NCI-H748 (cell line): ENCODE measurements at regions not wholly inside any gene's neighbourhood (a gene's known extent, or its start where the extent isn't known, plus 50 kb on each side); places are given as distances from the start of the nearest gene placed in this dataset.

Source experiments
- DNase-seq: peaks from one replicate; lab custom pipeline; 2025; ENCODE audit not compliant: unreplicated experiment; lab: John Stamatoyannopoulos, UW

DNA sequence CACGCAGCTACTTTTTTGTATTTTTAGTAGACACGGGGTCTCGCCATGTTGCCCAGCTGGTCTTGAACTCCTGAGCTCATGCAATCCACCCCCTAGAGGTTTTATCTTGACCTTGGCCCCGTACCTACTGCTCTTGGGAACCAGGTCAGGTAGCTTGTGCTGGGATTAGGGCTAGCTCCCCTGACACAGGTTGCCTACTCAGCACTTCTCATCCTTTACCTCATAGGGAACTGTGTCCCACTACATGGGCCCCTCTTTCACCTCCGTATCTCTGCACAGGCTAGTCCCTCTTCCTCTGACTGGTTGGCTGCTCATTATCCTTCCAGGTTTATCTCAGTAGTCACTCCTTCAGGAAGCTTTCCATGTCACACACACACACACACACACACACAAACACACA is 58.0 kb upstream of the ITPRID1 start:
- DNase-seq, result no peak

DNA sequence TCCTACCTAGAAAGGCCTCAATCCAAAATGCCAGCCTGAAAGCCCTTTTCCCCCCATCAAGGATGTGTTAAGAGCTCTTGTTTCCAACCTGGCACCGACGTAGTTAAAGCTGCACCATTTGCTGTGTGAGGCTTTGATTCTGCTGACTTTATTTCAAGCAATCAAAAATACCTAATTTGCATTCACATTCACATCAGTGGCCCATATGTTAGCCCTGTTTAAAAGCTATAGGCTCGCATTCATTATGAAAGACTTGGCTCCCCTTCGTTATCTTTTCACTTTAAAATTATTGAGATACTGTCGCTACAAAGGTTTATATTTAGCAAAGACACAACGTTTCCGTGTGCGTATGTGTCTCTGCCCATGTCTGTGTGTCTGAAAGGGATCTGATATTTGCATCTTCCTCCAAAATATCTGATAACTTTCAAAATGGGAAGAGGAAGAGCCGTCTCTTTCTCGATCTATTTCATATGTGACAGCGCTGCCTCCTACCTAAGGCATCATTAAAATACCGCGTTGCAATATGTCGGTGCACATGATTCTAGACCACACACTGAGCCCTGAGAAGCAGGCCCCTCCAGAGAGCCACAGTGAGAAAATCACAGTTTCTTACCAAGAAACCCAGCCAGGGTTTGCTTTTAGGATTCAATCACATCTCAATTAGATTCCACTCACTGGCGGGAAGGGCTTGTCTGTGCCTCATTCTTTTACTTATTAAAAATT is 57.1 kb upstream of the ITPRID1 start:
- no peak for DNase-seq

- no peak for DNase-seq
Observed at GRCh38 chr7:31457551-31457950, 56.3 kb upstream of the ITPRID1 start.

DNA sequence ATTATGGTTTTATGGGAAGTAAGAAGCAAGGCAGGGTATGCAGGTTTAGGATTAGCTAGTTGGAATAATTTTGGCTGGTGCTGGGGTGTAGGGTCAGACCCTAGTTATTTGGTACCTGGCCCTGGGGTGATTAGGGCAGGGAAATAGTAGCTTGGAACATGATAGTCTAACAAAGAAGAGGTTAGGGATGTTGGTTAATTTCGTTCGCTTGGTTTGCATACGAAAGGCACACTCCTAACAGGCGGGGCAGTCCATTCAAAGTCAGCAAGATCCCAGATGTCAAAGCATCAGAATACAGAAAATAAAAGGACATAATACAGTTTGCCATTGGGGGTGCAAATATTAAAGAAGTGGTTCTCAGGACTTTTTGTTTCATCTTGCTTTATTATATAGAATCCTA is 55.7 kb upstream of the ITPRID1 start:
- DNase-seq, result no peak

GRCh38 chr7:31462636-31463035 is 51.3 kb upstream of the ITPRID1 start:
- no peak for DNase-seq
